ENCODE measurements at regions not wholly inside any gene's neighbourhood (a gene's known extent, or its start where the extent isn't known, plus 50 kb on each side); places are given as distances from the start of the nearest gene placed in this dataset.
A peak's percentile ranks its signal among the peaks of the same experiment; 100 is the strongest.
"Not testable (repeated sequence)": the region's sequence is repeated elsewhere in the genome, so short reads cannot be mapped to it uniquely, and the experiment has no call there.

- H4K20me1 ChIP-seq (replicated peaks in 1 of 2; ENCODE audit: control insufficient read depth in 1 of 2, insufficient read depth in 2 of 2, low read length in 2 of 2); H3K56ac ChIP-seq (replicated peaks; ENCODE audit: insufficient read length, low read depth, low read length); H3K18ac ChIP-seq (ENCODE audit: extremely low read depth, low read length); H3K23me2 ChIP-seq (ENCODE audit: low read depth, low read length); H3K9ac ChIP-seq (replicated peaks in 1 of 4; ENCODE audit: extremely low read depth in 1 of 4, low read depth in 3 of 4, low read length in 3 of 4); H3K14ac ChIP-seq (ENCODE audit: insufficient read length); H2AK5ac ChIP-seq (ENCODE audit: low read depth, low read length); H2BK12ac ChIP-seq (ENCODE audit: low read depth, low read length); H2BK5ac ChIP-seq (ENCODE audit: low read depth, low read length); POLR2A ChIA-PET (ENCODE audit: partially characterized antibody); H3K4me1 ChIP-seq (replicated peaks in 1 of 4; ENCODE audit: control insufficient read depth in 3 of 4, insufficient read depth in 4 of 4, low read length in 3 of 4); H3K9me3 ChIP-seq (ENCODE audit: insufficient read depth in 2 of 2, low read depth in 1 of 2, low read length in 1 of 2); H3K36me3 ChIP-seq (ENCODE audit: control insufficient read depth in 2 of 4, insufficient read depth in 4 of 4, low read length in 3 of 4); DNase-seq (ENCODE audit: low read depth in 1 of 2, low spot score in 2 of 2); H4K5ac ChIP-seq (ENCODE audit: insufficient read length, low read depth, low read length); H2AFZ ChIP-seq (ENCODE audit: low read length); H3K79me2 ChIP-seq (ENCODE audit: control insufficient read depth in 1 of 2, insufficient read depth in 2 of 2, low read length in 2 of 2); H3K23ac ChIP-seq (ENCODE audit: insufficient read length); H3K4me3 ChIP-seq (ENCODE audit: extremely low read depth in 1 of 4, insufficient read depth in 2 of 4, low read depth in 3 of 4, low read length in 4 of 4); H3K4ac ChIP-seq (replicated peaks; ENCODE audit: insufficient read length, low read depth, low read length); H4K91ac ChIP-seq (replicated peaks; ENCODE audit: insufficient read length, low read length); H2BK15ac ChIP-seq (ENCODE audit: low read length); H3K4me2 ChIP-seq (ENCODE audit: insufficient read depth in 1 of 2, low read depth in 2 of 2, low read length in 2 of 2); H3K79me1 ChIP-seq (ENCODE audit: low read depth, low read length); H2BK20ac ChIP-seq (ENCODE audit: low read length); H4K8ac ChIP-seq (ENCODE audit: extremely low read depth, insufficient read depth, low read length); H2BK120ac ChIP-seq (replicated peaks; ENCODE audit: low read depth, low read length); H3K27me3 ChIP-seq (replicated peaks in 1 of 4; ENCODE audit: control insufficient read depth in 3 of 4, extremely low read depth in 1 of 4, insufficient read depth in 3 of 4, low read length in 3 of 4); H3K27ac ChIP-seq (ENCODE audit: low read depth, low read length): not testable (repeated sequence)
- 89% methylated on average over 4 of the region's 8 CpGs; no CpG with 5 or more reads in 1 of the 2 experiments for WGBS, 2 experiments (ENCODE audit: extremely low coverage in 1 of 2, insufficient coverage in 1 of 2, insufficient read length in 1 of 2, insufficient replicate concordance in 2 of 2, low coverage in 1 of 2, low lambda C conversion rate in 2 of 2, missing lambda C conversion rate in 1 of 2)
- CTCF ChIA-PET (ENCODE audit: partially characterized antibody) = interaction anchor here (1.3 kb wide), 1 partner anchor 11 kb away, joined by 4 read pairs; no protein-coding TSS in a partner anchor
- peak; percentile 91 for FAIRE-seq
These were observed 298.0 kb downstream of the LHFPL1 start for GRCh38 chrX:112381649-112382298.
